ENCODE measurements at regions not wholly inside any gene's neighbourhood (a gene's known extent, or its start where the extent isn't known, plus 50 kb on each side); places are given as distances from the start of the nearest gene placed in this dataset.

- dilution Hi-C loops (cut with MboI; ENCODE audit: extremely low pct_ligation_motif_present, low sequenced_read_pairs) = no loop called here
- Histone ChIP-seq H3K4me3 (replicated peaks in 1 of 3; ENCODE audit: insufficient read depth in 1 of 3, low read depth in 1 of 3, low read length in 3 of 3) (no peak overlapping the region), H3K4me1 (ENCODE audit: control insufficient read depth, extremely low read depth, insufficient read depth, low read length) (no peaks in the 10 kb centered on the region), H4K20me1 (replicated peaks; ENCODE audit: control insufficient read depth, extremely low read depth, insufficient read depth, low read length) (no peaks in the 10 kb centered on the region), H3K27ac (ENCODE audit: insufficient read depth, low read depth, low read length) (no peak overlapping the region), H2AFZ (ENCODE audit: low read depth, low read length) (no peak overlapping the region), H3K9ac (replicated peaks; ENCODE audit: extremely low read depth, insufficient read depth, low read length) (no peak overlapping the region), H3K36me3 (ENCODE audit: control insufficient read depth in 2 of 2, extremely low read depth in 1 of 2, insufficient read depth in 2 of 2, low read length in 2 of 2) (no peaks in the 10 kb centered on the region), H3K4me2 (ENCODE audit: insufficient read depth, low read length) (no peak overlapping the region), H3K27me3 (ENCODE audit: control insufficient read depth in 2 of 2, insufficient read depth in 2 of 2, low read length in 2 of 2) (no peaks in the 10 kb centered on the region), H3K9me3 (replicated peaks; ENCODE audit: control insufficient read depth, insufficient read depth, low read length) (no peaks in the 10 kb centered on the region), H3K79me2 (ENCODE audit: control insufficient read depth, insufficient read depth, low read length) (no peaks in the 10 kb centered on the region), H3K9me1 (replicated peaks; ENCODE audit: control insufficient read depth, extremely low read depth, insufficient read depth, low read length) (no peaks in the 10 kb centered on the region)
- TF ChIP-seq MAX (IDR thresholded peaks at IDR 0.05; ENCODE audit: insufficient read depth, insufficient read length) (no peak), GATA2 (IDR thresholded peaks at IDR 0.05; ENCODE audit: insufficient read depth, insufficient read length, low read depth, low read length) (no peak), JUN (IDR thresholded peaks at IDR 0.05; ENCODE audit: borderline replicate concordance, insufficient read depth, insufficient read length, low read depth) (no peak), POLR2AphosphoS5 (IDR thresholded peaks at IDR 0.05; ENCODE audit: insufficient read depth, low read depth, low read length) (no peak), CTCF (IDR thresholded peaks at IDR 0.05; ENCODE audit: extremely low read depth in 1 of 2, insufficient read depth in 1 of 2, low read depth in 1 of 2, low read length in 2 of 2) (no peak), FOS (IDR thresholded peaks at IDR 0.05; ENCODE audit: borderline replicate concordance, insufficient read depth, low read length) (no peak), MYC (IDR thresholded peaks at IDR 0.05; ENCODE audit: low read depth, low read length) (no peak), EZH2 (IDR thresholded peaks at IDR 0.05; ENCODE audit: borderline replicate concordance, low read depth, low read length, severe bottlenecking) (no peak), POLR2A (IDR thresholded peaks at IDR 0.05; ENCODE audit: low read depth, low read length) (no peak)
- DNase-seq (ENCODE audit: low read depth, low spot score) = no peak
- intact Hi-C loops (cut with micrococcal nuclease) = loop anchor here (1.0 kb wide), 1 partner anchor 435 kb away; no protein-coding TSS in a partner anchor
- ChIA-PET POLR2A (no interaction called here), CTCF (no interaction called here)
- FAIRE-seq = no peak
- no TSS peak for BruUV-seq (replicated peaks)
These were observed 536.7 kb downstream of the SOX2 start for GRCh38 chr3:182248349-182248880.
